PC-9 (cell line): ENCODE measurements at regions not wholly inside any gene's neighbourhood (a gene's known extent, or its start where the extent isn't known, plus 50 kb on each side); places are given as distances from the start of the nearest gene placed in this dataset.

Source experiments
- BruUV-seq: library from RNA; stranded (reverse); fragments of 400-500 nt; replicated peaks from 2 replicates; lab custom pipeline; 2021; lab: Mats Ljungman, UMichigan
- CTCF ChIA-PET: fragments of 300-600 bp; sonication (Branson Sonifier 250); formaldehyde crosslinking; loops from one replicate; lab custom pipeline; 2022; ENCODE audit warnings: antibody characterized with exemption; lab: Charles Lee
- POLR2A ChIA-PET: fragments of 300-600 bp; sonication (Branson Sonifier 250); formaldehyde crosslinking; loops from one replicate; lab custom pipeline; 2022; ENCODE audit warnings: antibody characterized with exemption; ENCODE audit not compliant: unreplicated experiment; lab: Charles Lee
- DNase-seq, 2 experiments: peaks; one replicate each; pipeline versions ENCODE4 v3.0.0 to v3.0.0-alpha.2; 2015 to 2022; ENCODE audit warnings: mixed read lengths in 1 of 2
- H2AFZ ChIP-seq: fragments of 200-600 bp; sonication (generic); 2 replicates; pipeline ENCODE4 v1.8.1; 2017; ENCODE audit warnings: antibody characterized with exemption
- H3F3A ChIP-seq: fragments of 200-600 bp; sonication (generic); 2 replicates; pipeline ENCODE4 v1.8.1; 2017; ENCODE audit warnings: antibody characterized with exemption, mild to moderate bottlenecking, low read depth; ENCODE audit not compliant: insufficient read depth
- H3K27ac ChIP-seq: fragments of 200-600 bp; sonication (generic); 2 replicates; pipeline ENCODE4 v1.6.1; 2016; ENCODE audit warnings: mixed run types
- H3K27me3 ChIP-seq: fragments of 200-600 bp; sonication (generic); 2 replicates; pipeline ENCODE4 v1.6.1; 2016; ENCODE audit warnings: low read depth, mixed run types; ENCODE audit not compliant: insufficient read depth
- H3K36me3 ChIP-seq: fragments of 200-600 bp; sonication (generic); 2 replicates; pipeline ENCODE4 v1.6.1; 2016; ENCODE audit warnings: low read depth, mixed run types
- H3K4me1 ChIP-seq: fragments of 200-600 bp; sonication (generic); replicated peaks from 2 replicates; pipeline ENCODE4 v1.6.1; 2016; ENCODE audit warnings: mixed run types; ENCODE audit not compliant: insufficient read depth
- H3K4me2 ChIP-seq: fragments of 200-600 bp; sonication (generic); 2 replicates; pipeline ENCODE4 v1.6.1; 2017; ENCODE audit warnings: mixed run types
- H3K4me3 ChIP-seq: fragments of 200-600 bp; sonication (generic); 2 replicates; pipeline ENCODE4 v1.6.1; 2016; ENCODE audit warnings: mixed run types
- H3K79me2 ChIP-seq: fragments of 200-600 bp; sonication (generic); 2 replicates; pipeline ENCODE4 v1.6.1; 2017; ENCODE audit warnings: low read depth, mixed run types
- H3K9me2 ChIP-seq: fragments of 200-600 bp; sonication (generic); 2 replicates; pipeline ENCODE4 v1.8.1; 2017; ENCODE audit warnings: mild to moderate bottlenecking; ENCODE audit not compliant: insufficient read depth
- H3K9me3 ChIP-seq: fragments of 200-600 bp; sonication (generic); 2 replicates; pipeline ENCODE4 v1.8.1; 2016; ENCODE audit warnings: low read depth; ENCODE audit not compliant: insufficient read depth
- H4K20me1 ChIP-seq: fragments of 200-600 bp; sonication (generic); 2 replicates; pipeline ENCODE4 v1.8.1; 2017; ENCODE audit not compliant: insufficient read depth
- CTCF ChIP-seq: fragments of 200-600 bp; sonication (generic); conservative IDR thresholded peaks from 2 replicates; pipeline ENCODE4 v1.6.1; 2017; ENCODE audit warnings: mixed run types, antibody characterized with exemption, mild to moderate bottlenecking, moderate library complexity
- EZH2 ChIP-seq: fragments of 200-600 bp; sonication (generic); IDR thresholded peaks from 2 replicates; pipeline ENCODE4 v1.8.0; 2017; ENCODE audit warnings: antibody characterized with exemption, low read depth
- intact Hi-C: fragments of 100-400 bp; cut with micrococcal nuclease; formaldehyde crosslinking; loops from one replicate; pipeline ENCODE4 v1.10.0; 2022; ENCODE audit not compliant: unreplicated experiment

- ChIA-PET CTCF (no interaction called here), POLR2A (no interaction called here)
- Histone ChIP-seq H4K20me1 (no peaks in the 10 kb centered on the region), H3K27ac (no peak overlapping the region), H3K4me1 (0 out of 2 replicates have a peak, but pooled peaks cover 10% of the 10 kb centered on the region), H3K36me3 (no peaks in the 10 kb centered on the region), H2AFZ (no peak overlapping the region), H3K4me2 (no peak overlapping the region), H3K4me3 (no peak overlapping the region), H3K79me2 (no peaks in the 10 kb centered on the region), H3K9me2 (no peaks in the 10 kb centered on the region), H3K27me3 (no peaks in the 10 kb centered on the region), H3K9me3 (peaks cover 27% of the 10 kb centered on the region), H3F3A (peaks cover 9% of the 10 kb centered on the region; the same call in 1 of the 2 replicates)
- DNase-seq, result no peak
- no TSS peak for BruUV-seq
- intact Hi-C loops, result no loop called here
- TF ChIP-seq CTCF (no peak), EZH2 (no peak)
Measured at GRCh38 chr3:106768941-106769480, 608.2 kb upstream of the CCDC54 start.

DNA sequence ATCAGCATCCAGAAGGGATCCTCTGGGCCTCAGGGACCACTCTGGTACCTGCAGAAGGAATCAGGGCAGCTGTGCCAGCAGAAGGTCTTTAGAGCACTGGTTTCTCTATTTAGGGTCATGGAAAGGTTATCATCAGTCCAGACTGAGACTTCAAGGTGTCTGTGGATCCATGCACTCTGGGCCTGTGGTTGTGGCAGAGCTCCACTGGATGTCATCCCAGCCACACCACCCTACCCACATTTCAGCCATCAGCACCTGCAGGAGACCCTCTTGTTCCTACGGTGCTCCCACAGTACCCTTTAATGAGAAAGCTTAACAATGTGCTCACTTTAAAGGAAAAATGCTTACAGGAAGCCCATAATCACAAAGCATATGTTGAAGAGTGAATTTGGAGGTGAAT is 603.4 kb upstream of the CCDC54 start:
- Histone ChIP-seq H3K4me2 (no peak overlapping the region), H3K27me3 (no peaks in the 10 kb centered on the region), H3K4me1 (no peaks in the 10 kb centered on the region), H3K4me3 (no peak overlapping the region), H3F3A (no peaks in the 10 kb centered on the region), H3K9me2 (no peaks in the 10 kb centered on the region), H3K36me3 (no peaks in the 10 kb centered on the region), H3K27ac (no peak overlapping the region), H3K9me3 (no peaks in the 10 kb centered on the region), H2AFZ (no peak overlapping the region), H4K20me1 (no peaks in the 10 kb centered on the region), H3K79me2 (no peaks in the 10 kb centered on the region)
- CTCF ChIA-PET, result no interaction called here
- intact Hi-C loops, result no loop called here
- POLR2A ChIA-PET, result no interaction called here
- TF ChIP-seq EZH2 (no peak), CTCF (no peak)
- no TSS peak for BruUV-seq
- DNase-seq, result no peak

- no peak for TF ChIP-seq EZH2
- TF ChIP-seq CTCF, result no peak
- Histone ChIP-seq H3K27me3 (no peaks in the 10 kb centered on the region), H4K20me1 (no peaks in the 10 kb centered on the region), H3F3A (no peaks in the 10 kb centered on the region), H3K27ac (no peak overlapping the region), H3K9me3 (no peaks in the 10 kb centered on the region), H3K36me3 (no peaks in the 10 kb centered on the region), H3K4me3 (no peak overlapping the region), H3K9me2 (no peaks in the 10 kb centered on the region), H3K4me1 (no peaks in the 10 kb centered on the region), H3K79me2 (no peaks in the 10 kb centered on the region), H2AFZ (no peak overlapping the region; the same call in 1 of the 2 replicates), H3K4me2 (no peak overlapping the region)
- no TSS peak for BruUV-seq
- ChIA-PET POLR2A (no interaction called here), CTCF (no interaction called here)
- intact Hi-C loops, result no loop called here
- DNase-seq, result no peak
Measured at GRCh38 chr3:106783231-106783630, 594.0 kb upstream of the CCDC54 start.
